ENCODE measurements at regions not wholly inside any gene's neighbourhood (a gene's known extent, or its start where the extent isn't known, plus 50 kb on each side); places are given as distances from the start of the nearest gene placed in this dataset.

DNA sequence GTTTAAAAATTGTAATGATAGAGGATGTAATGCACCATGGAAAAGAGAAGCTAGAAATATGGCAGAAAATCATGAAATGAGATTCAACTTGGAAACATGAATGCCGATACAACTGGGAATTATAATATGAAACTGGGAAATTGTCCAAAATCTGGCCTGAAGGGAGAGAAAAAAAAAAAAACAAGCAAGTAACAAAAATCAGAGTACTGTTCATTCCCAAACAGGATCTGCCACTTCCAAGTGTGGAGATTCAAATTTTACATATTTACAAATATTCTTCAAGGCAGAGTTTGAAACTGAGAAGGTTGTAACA lies 56.6 kb upstream of the MOCS2 start:
- Histone ChIP-seq H3K9me1 (ENCODE audit: control insufficient read depth, extremely low read depth, insufficient read depth, low read length) (no peaks in the 10 kb centered on the region), H3K4me3 (ENCODE audit: control insufficient read depth in 2 of 3, extremely low read depth in 1 of 3, insufficient read depth in 2 of 3, low read depth in 1 of 3, low read length in 3 of 3) (no peak overlapping the region), H4K20me1 (ENCODE audit: control insufficient read depth, extremely low read depth, insufficient read depth, low read length) (no peaks in the 10 kb centered on the region), H2AFZ (ENCODE audit: control insufficient read depth, low read length) (no peak overlapping the region), H3K36me3 (ENCODE audit: control insufficient read depth in 2 of 2, extremely low read depth in 1 of 2, insufficient read depth in 2 of 2, low read length in 2 of 2) (no peaks in the 10 kb centered on the region), H3K4me1 (ENCODE audit: control insufficient read depth, extremely low read depth, insufficient read depth, low read length) (peaks cover 6% of the 10 kb centered on the region), H3K79me2 (ENCODE audit: control insufficient read depth, insufficient read depth, low read length) (no peaks in the 10 kb centered on the region), H3K27me3 (ENCODE audit: control insufficient read depth, extremely low read depth, insufficient read depth, low read length) (no peaks in the 10 kb centered on the region), H3K9ac (ENCODE audit: control insufficient read depth, extremely low read depth, insufficient read depth, low read length) (no peak overlapping the region), H3K4me2 (ENCODE audit: control insufficient read depth, extremely low read depth, insufficient read depth, low read depth, low read length) (no peak overlapping the region), H3K9me3 (ENCODE audit: control insufficient read depth, low read depth, low read length) (no peaks in the 10 kb centered on the region), H3K27ac (ENCODE audit: control insufficient read depth, insufficient read depth, low read length) (no peak overlapping the region)
- no peak for FAIRE-seq
- TF ChIP-seq EZH2 (IDR thresholded peaks at IDR 0.05; ENCODE audit: low read length), result no peak
- TF ChIP-seq, protein P1, sequence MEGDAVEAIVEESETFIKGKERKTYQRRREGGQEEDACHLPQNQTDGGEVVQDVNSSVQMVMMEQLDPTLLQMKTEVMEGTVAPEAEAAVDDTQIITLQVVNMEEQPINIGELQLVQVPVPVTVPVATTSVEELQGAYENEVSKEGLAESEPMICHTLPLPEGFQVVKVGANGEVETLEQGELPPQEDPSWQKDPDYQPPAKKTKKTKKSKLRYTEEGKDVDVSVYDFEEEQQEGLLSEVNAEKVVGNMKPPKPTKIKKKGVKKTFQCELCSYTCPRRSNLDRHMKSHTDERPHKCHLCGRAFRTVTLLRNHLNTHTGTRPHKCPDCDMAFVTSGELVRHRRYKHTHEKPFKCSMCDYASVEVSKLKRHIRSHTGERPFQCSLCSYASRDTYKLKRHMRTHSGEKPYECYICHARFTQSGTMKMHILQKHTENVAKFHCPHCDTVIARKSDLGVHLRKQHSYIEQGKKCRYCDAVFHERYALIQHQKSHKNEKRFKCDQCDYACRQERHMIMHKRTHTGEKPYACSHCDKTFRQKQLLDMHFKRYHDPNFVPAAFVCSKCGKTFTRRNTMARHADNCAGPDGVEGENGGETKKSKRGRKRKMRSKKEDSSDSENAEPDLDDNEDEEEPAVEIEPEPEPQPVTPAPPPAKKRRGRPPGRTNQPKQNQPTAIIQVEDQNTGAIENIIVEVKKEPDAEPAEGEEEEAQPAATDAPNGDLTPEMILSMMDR (optimal IDR thresholded peaks at IDR 0.05 in 1 of 3, IDR thresholded peaks at IDR 0.05 in 1 of 3, conservative IDR thresholded peaks at IDR 0.05 in 1 of 3; ENCODE audit: extremely low read depth in 1 of 3, insufficient read depth in 2 of 3, low read length in 3 of 3), result no peak
- dilution Hi-C loops (cut with MboI; ENCODE audit: extremely low pct_ligation_motif_present, low sequenced_read_pairs), result no loop called here
- DNase-seq (ENCODE audit: low read depth, low spot score), result no peak

DNA sequence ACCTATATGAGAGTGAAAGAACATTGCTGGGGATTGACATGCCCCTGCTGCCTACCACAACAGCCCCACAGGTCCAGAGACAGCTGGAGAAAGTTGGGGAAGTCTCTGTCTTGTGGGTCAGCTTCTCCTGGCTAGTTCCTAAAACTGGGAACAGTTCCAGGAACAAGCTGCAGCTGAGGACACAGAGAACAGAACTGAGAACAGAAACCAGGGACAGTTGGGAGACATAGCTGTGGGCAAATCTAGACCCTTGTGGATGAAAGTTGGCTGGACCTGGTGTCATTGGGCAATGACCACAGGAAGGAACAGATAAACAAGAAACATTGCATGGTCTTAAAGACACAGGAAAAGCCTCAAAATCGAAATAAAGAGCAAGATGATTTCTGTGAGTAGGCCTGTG lies 58.3 kb upstream of the MOCS2 start:
- Histone ChIP-seq H3K36me3 (ENCODE audit: control insufficient read depth in 2 of 2, extremely low read depth in 1 of 2, insufficient read depth in 2 of 2, low read length in 2 of 2) (no peaks in the 10 kb centered on the region), H3K4me3 (ENCODE audit: control insufficient read depth in 2 of 3, extremely low read depth in 1 of 3, insufficient read depth in 2 of 3, low read depth in 1 of 3, low read length in 3 of 3) (no peak overlapping the region), H2AFZ (ENCODE audit: control insufficient read depth, low read length) (peak overlapping the region; percentile 2), H3K9me1 (ENCODE audit: control insufficient read depth, extremely low read depth, insufficient read depth, low read length) (no peaks in the 10 kb centered on the region), H3K79me2 (ENCODE audit: control insufficient read depth, insufficient read depth, low read length) (no peaks in the 10 kb centered on the region), H4K20me1 (ENCODE audit: control insufficient read depth, extremely low read depth, insufficient read depth, low read length) (no peaks in the 10 kb centered on the region), H3K27ac (ENCODE audit: control insufficient read depth, insufficient read depth, low read length) (no peak overlapping the region), H3K27me3 (ENCODE audit: control insufficient read depth, extremely low read depth, insufficient read depth, low read length) (no peaks in the 10 kb centered on the region), H3K4me2 (ENCODE audit: control insufficient read depth, extremely low read depth, insufficient read depth, low read depth, low read length) (no peak overlapping the region), H3K9ac (ENCODE audit: control insufficient read depth, extremely low read depth, insufficient read depth, low read length) (no peak overlapping the region), H3K4me1 (ENCODE audit: control insufficient read depth, extremely low read depth, insufficient read depth, low read length) (peaks cover 10% of the 10 kb centered on the region), H3K9me3 (ENCODE audit: control insufficient read depth, low read depth, low read length) (no peaks in the 10 kb centered on the region)
- DNase-seq (ENCODE audit: low read depth, low spot score) (no peak), FAIRE-seq (peak; percentile 29)
- dilution Hi-C loops (cut with MboI; ENCODE audit: extremely low pct_ligation_motif_present, low sequenced_read_pairs), result no loop called here
- TF ChIP-seq, protein P1 (optimal IDR thresholded peaks at IDR 0.05 in 1 of 3, IDR thresholded peaks at IDR 0.05 in 1 of 3, conservative IDR thresholded peaks at IDR 0.05 in 1 of 3; ENCODE audit: extremely low read depth in 1 of 3, insufficient read depth in 2 of 3, low read length in 3 of 3), result no peak
- TF ChIP-seq EZH2 (IDR thresholded peaks at IDR 0.05; ENCODE audit: low read length), result no peak

All from keratinocyte (primary cell).